Endothelial cell of umbilical vein (primary cell): ENCODE measurements at regions not wholly inside any gene's neighbourhood (a gene's known extent, or its start where the extent isn't known, plus 50 kb on each side); places are given as distances from the start of the nearest gene placed in this dataset.

Source experiments
- BruUV-seq: library from RNA; stranded (reverse); fragments of 400-500 nt; replicated peaks from 2 replicates; lab custom pipeline; 2021; lab: Mats Ljungman, UMichigan
- CTCF ChIA-PET: fragments of 300-600, 350-600 bp; sonication (Branson Sonifier 250); formaldehyde crosslinking; loops from one replicate; lab custom pipeline; 2021; ENCODE audit warnings: antibody characterized with exemption, inconsistent platforms; lab: Charles Lee
- POLR2A ChIA-PET: fragments of 300-600, 350-600 bp; sonication (Branson Sonifier 250); formaldehyde crosslinking; loops from one replicate; lab custom pipeline; 2021; ENCODE audit warnings: antibody characterized with exemption, inconsistent platforms; lab: Charles Lee
- DNase-seq: peaks from one replicate; pipeline ENCODE4 v3.0.0-alpha.2; 2011; ENCODE audit warnings: low read depth, low spot score
- FAIRE-seq: peaks from 2 replicates; lab custom pipeline; 2011; peaks lifted over from hg19 to GRCh38; lab: Jason Lieb, UNC
- H2AFZ ChIP-seq: 2 replicates; pipeline ENCODE4 v1.6.0; 2012; ENCODE audit warnings: low read depth, low read length, control low read depth, inconsistent platforms
- H3K27ac ChIP-seq: 2 replicates; pipeline ENCODE4 v1.5.1; 2011; ENCODE audit warnings: low read depth, mild to moderate bottlenecking, control low read depth, low read length, moderate library complexity; ENCODE audit not compliant: insufficient read depth
- H3K27me3 ChIP-seq, 2 experiments: 2 replicates each; pipeline versions ENCODE4 v1.6.0 to v1.6.1; 2011; ENCODE audit warnings: low read length in 2 of 2, mixed read lengths in 1 of 2; ENCODE audit not compliant: control insufficient read depth in 2 of 2, insufficient read depth in 2 of 2
- H3K36me3 ChIP-seq, 2 experiments: 2 replicates in 1 of 2; 3 replicates in 1 of 2; pipeline ENCODE4 v1.5.1; 2011; ENCODE audit warnings: low read length in 2 of 2, mild to moderate bottlenecking in 1 of 2, moderate library complexity in 1 of 2; ENCODE audit not compliant: control insufficient read depth in 2 of 2, insufficient read depth in 2 of 2; ENCODE audit errors: extremely low read depth in 1 of 2
- H3K4me1 ChIP-seq: 3 replicates; pipeline ENCODE4 v1.5.1; 2011; ENCODE audit warnings: mild to moderate bottlenecking, low read length; ENCODE audit not compliant: control insufficient read depth, insufficient read depth; ENCODE audit errors: extremely low read depth
- H3K4me2 ChIP-seq: 2 replicates; pipeline ENCODE4 v1.6.1; 2011; ENCODE audit warnings: low read length, control low read depth, mixed read lengths; ENCODE audit not compliant: insufficient read depth
- H3K4me3 ChIP-seq, 3 experiments: fragments of 200-600 bp in 1 of 3; sonication (generic), shearing (Covaris generic) in 1 of 3; replicated peaks in 1 of 3; 2 replicates each; pipeline ENCODE4 v1.5.1; 2011 to 2016; ENCODE audit warnings: control low read depth in 3 of 3, low read length in 3 of 3, mild to moderate bottlenecking in 2 of 3, inconsistent platforms in 1 of 3, low read depth in 1 of 3, moderate library complexity in 1 of 3; ENCODE audit not compliant: insufficient read depth in 1 of 3
- H3K79me2 ChIP-seq: 2 replicates; pipeline ENCODE4 v1.6.0; 2012; ENCODE audit warnings: low read length, inconsistent platforms; ENCODE audit not compliant: control insufficient read depth, insufficient read depth
- H3K9ac ChIP-seq: replicated peaks from 2 replicates; pipeline ENCODE3; 2011; ENCODE audit warnings: low read length, control low read depth; ENCODE audit not compliant: insufficient read depth; ENCODE audit errors: extremely low read depth
- H3K9me1 ChIP-seq: replicated peaks from 3 replicates; pipeline ENCODE4 v1.6.0; 2011; ENCODE audit warnings: mild to moderate bottlenecking, low read length; ENCODE audit not compliant: control insufficient read depth, insufficient read depth; ENCODE audit errors: extremely low read depth
- H3K9me3 ChIP-seq: replicated peaks from 2 replicates; pipeline ENCODE4 v1.5.1; 2012; ENCODE audit warnings: low read length, inconsistent platforms; ENCODE audit not compliant: control insufficient read depth, insufficient read depth
- H4K20me1 ChIP-seq: replicated peaks from 2 replicates; pipeline ENCODE3; 2011; ENCODE audit warnings: mild to moderate bottlenecking, low read length; ENCODE audit not compliant: control insufficient read depth, insufficient read depth; ENCODE audit errors: extremely low read depth
- CTCF ChIP-seq, 2 donors: IDR thresholded peaks; 1 replicate in 1 of 2; 2 replicates in 1 of 2; pipeline ENCODE4 v1.5.1; 2011; ENCODE audit warnings: low read length in 2 of 2, mild to moderate bottlenecking in 2 of 2, moderate library complexity in 2 of 2, control low read depth in 1 of 2, inconsistent platforms in 1 of 2, low read depth in 1 of 2; ENCODE audit not compliant: insufficient read depth in 1 of 2; ENCODE audit errors: extremely low read depth in 1 of 2
- EZH2 ChIP-seq: IDR thresholded peaks from 2 replicates; pipeline ENCODE4 v1.6.1; 2012; ENCODE audit warnings: borderline replicate concordance, low read depth, mild to moderate bottlenecking, moderate library complexity, low read length, inconsistent platforms; ENCODE audit not compliant: severe bottlenecking
- FOS ChIP-seq: IDR thresholded peaks from 2 replicates; pipeline ENCODE4 v1.6.1; 2011; ENCODE audit warnings: mild to moderate bottlenecking, low read length, moderate library complexity, borderline replicate concordance; ENCODE audit not compliant: insufficient read depth
- JUN ChIP-seq: IDR thresholded peaks from 2 replicates; pipeline ENCODE4 v1.6.1; 2011; ENCODE audit warnings: borderline replicate concordance, low read depth; ENCODE audit not compliant: insufficient read length, insufficient read depth
- POLR2A ChIP-seq: IDR thresholded peaks from 2 replicates; pipeline ENCODE4 v1.6.1; 2012; ENCODE audit warnings: low read depth, mild to moderate bottlenecking, control low read depth, low read length
- POLR2AphosphoS5 ChIP-seq: IDR thresholded peaks from 2 replicates; pipeline ENCODE4 v1.6.1; 2012; ENCODE audit warnings: low read depth, mild to moderate bottlenecking, control low read depth, low read length, moderate library complexity; ENCODE audit not compliant: insufficient read depth
- dilution Hi-C: fragments of 300-500 bp; cut with MboI; formaldehyde crosslinking; loops from one replicate; pipeline ENCODE4 v1.15.0; 2019; ENCODE audit warnings: low sequenced_read_pairs; ENCODE audit not compliant: extremely low pct_ligation_motif_present
- intact Hi-C: fragments of 100-400 bp; cut with micrococcal nuclease; formaldehyde crosslinking; loops from one replicate; pipeline ENCODE4 v1.10.0; 2022
- TF ChIP-seq, protein P1 (sequence below): IDR thresholded peaks from 2 replicates; pipeline ENCODE4 v1.6.1; 2011; ENCODE audit not compliant: insufficient read depth, insufficient read length

GRCh38 chr10:47244560-47245500, 55.2 kb upstream of the GDF10 start:
- H3K36me3 ChIP-seq: no peaks in the 10 kb centered on the region
- FAIRE-seq (no peak), DNase-seq (no peak)
- H4K20me1 ChIP-seq: no peaks in the 10 kb centered on the region
- H3K4me3 ChIP-seq: no peak overlapping the region
- intact Hi-C loops (no loop called here), dilution Hi-C loops (no loop called here)
- no peak overlapping the region for H3K9ac ChIP-seq
- BruUV-seq: no TSS peak
- H2AFZ ChIP-seq: no peak overlapping the region
- no peak overlapping the region for H3K4me2 ChIP-seq
- H3K9me3 ChIP-seq: no peaks in the 10 kb centered on the region
- H3K79me2 ChIP-seq: no peaks in the 10 kb centered on the region
- H3K4me1 ChIP-seq: no peaks in the 10 kb centered on the region
- CTCF ChIA-PET: no interaction called here
- no peaks in the 10 kb centered on the region for H3K9me1 ChIP-seq
- POLR2A ChIA-PET: no interaction called here
- H3K27me3 ChIP-seq: no peaks in the 10 kb centered on the region
- no peak overlapping the region for H3K27ac ChIP-seq
- TF ChIP-seq POLR2A (no peak), FOS (no peak), EZH2 (no peak), JUN (no peak), POLR2AphosphoS5 (no peak), CTCF (IDR thresholded peaks at IDR 0.05; ENCODE audit: extremely low read depth in 1 of 2, insufficient read depth in 1 of 2, low read depth in 1 of 2, low read length in 2 of 2) (no peak)
- TF ChIP-seq, protein P1, sequence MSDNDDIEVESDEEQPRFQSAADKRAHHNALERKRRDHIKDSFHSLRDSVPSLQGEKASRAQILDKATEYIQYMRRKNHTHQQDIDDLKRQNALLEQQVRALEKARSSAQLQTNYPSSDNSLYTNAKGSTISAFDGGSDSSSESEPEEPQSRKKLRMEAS: no peak
